Calu3 (cell line): ENCODE measurements at regions not wholly inside any gene's neighbourhood (a gene's known extent, or its start where the extent isn't known, plus 50 kb on each side); places are given as distances from the start of the nearest gene placed in this dataset.

Experiments
- BruUV-seq: library from RNA; stranded (reverse); fragments of 400-500 nt; replicated peaks from 2 replicates; lab custom pipeline; 2021; lab: Mats Ljungman, UMichigan
- CTCF ChIA-PET: fragments of 300-600 bp; sonication (Branson Sonifier 250); formaldehyde crosslinking; loops from one replicate; lab custom pipeline; 2022; ENCODE audit warnings: antibody characterized with exemption; lab: Charles Lee
- DNase-seq: peaks from one replicate; pipeline ENCODE4 v3.0.0; 2022
- H3K27ac Mint-ChIP-seq: one replicate; pipeline ENCODE4 v1.8.0; 2022; ENCODE audit warnings: mixed read lengths; ENCODE audit not compliant: unreplicated experiment
- H3K27me3 Mint-ChIP-seq: one replicate; pipeline ENCODE4 v1.8.0; 2022; ENCODE audit warnings: mixed read lengths; ENCODE audit not compliant: unreplicated experiment
- H3K36me3 Mint-ChIP-seq: one replicate; pipeline ENCODE4 v1.8.0; 2022; ENCODE audit warnings: mild to moderate bottlenecking, moderate library complexity, mixed read lengths; ENCODE audit not compliant: insufficient read depth, unreplicated experiment
- H3K4me1 Mint-ChIP-seq: one replicate; pipeline ENCODE4 v1.8.0; 2022; ENCODE audit warnings: mild to moderate bottlenecking, low read depth, mixed read lengths; ENCODE audit not compliant: unreplicated experiment
- H3K4me3 Mint-ChIP-seq: one replicate; pipeline ENCODE4 v1.8.0; 2022; ENCODE audit warnings: mild to moderate bottlenecking, low read depth, moderate library complexity, mixed read lengths; ENCODE audit not compliant: unreplicated experiment
- H3K9me3 Mint-ChIP-seq: one replicate; pipeline ENCODE4 v1.8.0; 2022; ENCODE audit warnings: low read depth, mixed read lengths; ENCODE audit not compliant: unreplicated experiment
- CTCF ChIP-seq: fragments of 200-600 bp; IDR thresholded peaks from one replicate; pipeline ENCODE4 v1.8.0; 2022; ENCODE audit warnings: antibody characterized with exemption; ENCODE audit not compliant: unreplicated experiment
- intact Hi-C: fragments of 100-400 bp; cut with micrococcal nuclease; formaldehyde crosslinking; loops from one replicate; pipeline ENCODE4 v1.10.0; 2022; ENCODE audit not compliant: unreplicated experiment

DNA sequence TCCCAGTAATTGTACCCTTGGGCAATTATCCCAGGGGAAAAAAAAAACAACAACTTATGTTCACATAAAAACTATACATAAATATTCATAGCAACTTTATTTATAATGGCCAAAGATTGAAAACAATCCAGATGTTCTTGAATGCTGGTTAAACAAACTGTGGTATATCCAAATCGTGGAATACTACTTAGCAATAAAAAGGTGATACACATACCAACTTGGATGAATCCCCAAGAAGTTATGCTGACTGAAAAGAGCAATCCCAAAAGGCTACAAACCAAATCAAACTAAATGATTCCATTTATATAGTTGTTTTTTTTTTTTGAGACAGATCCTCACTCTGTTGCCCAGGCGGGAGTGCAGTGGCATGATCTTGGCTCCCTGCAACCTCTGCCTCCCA is 129.7 kb downstream of the QRSL1 start:
- no peak for DNase-seq
- H3K27me3 Mint-ChIP-seq: no peaks in the 10 kb centered on the region
- CTCF ChIA-PET: no interaction called here
- H3K9me3 Mint-ChIP-seq: no peaks in the 10 kb centered on the region
- intact Hi-C loops: no loop called here
- no peak overlapping the region for H3K27ac Mint-ChIP-seq
- peaks cover 26% of the 10 kb centered on the region for H3K4me1 Mint-ChIP-seq
- H3K4me3 Mint-ChIP-seq: no peak overlapping the region
- peaks cover 11% of the 10 kb centered on the region for H3K36me3 Mint-ChIP-seq
- TF ChIP-seq CTCF: no peak
- BruUV-seq: no TSS peak

- TF ChIP-seq CTCF: no peak
- intact Hi-C loops: no loop called here
- Mint-ChIP-seq H3K4me1 (peaks cover 28% of the 10 kb centered on the region), H3K4me3 (no peak overlapping the region), H3K27me3 (no peaks in the 10 kb centered on the region), H3K27ac (peak overlapping the region; percentile 38), H3K9me3 (no peaks in the 10 kb centered on the region), H3K36me3 (peaks cover 11% of the 10 kb centered on the region)
- BruUV-seq: no TSS peak
- DNase-seq: no peak
- CTCF ChIA-PET: no interaction called here
These were observed 128.5 kb downstream of the QRSL1 start for GRCh38 chr6:106757722-106758467.

GRCh38 chr6:106757267-106757666 is 127.9 kb downstream of the QRSL1 start:
- peaks cover 11% of the 10 kb centered on the region for H3K36me3 Mint-ChIP-seq
- BruUV-seq: no TSS peak

DNA sequence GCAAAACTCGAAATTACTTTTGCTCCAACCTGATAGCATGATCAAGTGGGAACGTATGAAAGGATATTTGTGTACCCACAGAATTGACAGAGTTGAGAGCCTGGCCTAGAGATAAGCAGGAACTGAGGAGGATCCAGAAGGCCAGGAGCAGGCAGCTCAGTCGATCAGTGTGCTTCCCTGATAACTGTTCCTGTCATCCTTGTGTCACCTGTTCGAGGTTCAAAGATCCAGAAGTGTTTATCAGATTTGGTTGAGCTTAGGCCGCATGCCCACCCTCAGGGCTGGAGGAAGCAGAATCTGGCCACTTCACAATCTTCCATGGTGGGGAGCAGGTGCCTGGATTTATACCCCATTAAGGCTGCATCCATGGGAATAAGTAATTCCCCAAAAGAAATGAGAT is 124.8 kb downstream of the QRSL1 start:
- no peak for DNase-seq
- no peak for TF ChIP-seq CTCF
- CTCF ChIA-PET: interaction anchor here (0.6 kb wide), 2 partner anchors 45 to 145 kb away, joined by 4 read pairs; no protein-coding TSS in a partner anchor
- no peaks in the 10 kb centered on the region for H3K27me3 Mint-ChIP-seq
- intact Hi-C loops: no loop called here
- H3K27ac Mint-ChIP-seq: no peak overlapping the region
- no peaks in the 10 kb centered on the region for H3K36me3 Mint-ChIP-seq
- H3K4me3 Mint-ChIP-seq: no peak overlapping the region
- H3K4me1 Mint-ChIP-seq: peaks cover 56% of the 10 kb centered on the region
- H3K9me3 Mint-ChIP-seq: no peaks in the 10 kb centered on the region
- no TSS peak for BruUV-seq

More at GRCh38 chr6:106757267-106757666, 127.9 kb downstream of the QRSL1 start:
- Mint-ChIP-seq H3K27ac (peak overlapping the region; percentile 38), H3K9me3 (no peaks in the 10 kb centered on the region), H3K4me1 (peaks cover 34% of the 10 kb centered on the region), H3K4me3 (no peak overlapping the region), H3K27me3 (no peaks in the 10 kb centered on the region)
- TF ChIP-seq CTCF: no peak
- CTCF ChIA-PET: no interaction called here
- DNase-seq: no peak
- intact Hi-C loops: no loop called here
